Islet precursor cell (in vitro differentiated cells): ENCODE measurements at regions not wholly inside any gene's neighbourhood (a gene's known extent, or its start where the extent isn't known, plus 50 kb on each side); places are given as distances from the start of the nearest gene placed in this dataset.

Experiments used
- DNase-seq: peaks from one replicate; pipeline ENCODE4 v3.0.0-alpha.2; 2018

DNA sequence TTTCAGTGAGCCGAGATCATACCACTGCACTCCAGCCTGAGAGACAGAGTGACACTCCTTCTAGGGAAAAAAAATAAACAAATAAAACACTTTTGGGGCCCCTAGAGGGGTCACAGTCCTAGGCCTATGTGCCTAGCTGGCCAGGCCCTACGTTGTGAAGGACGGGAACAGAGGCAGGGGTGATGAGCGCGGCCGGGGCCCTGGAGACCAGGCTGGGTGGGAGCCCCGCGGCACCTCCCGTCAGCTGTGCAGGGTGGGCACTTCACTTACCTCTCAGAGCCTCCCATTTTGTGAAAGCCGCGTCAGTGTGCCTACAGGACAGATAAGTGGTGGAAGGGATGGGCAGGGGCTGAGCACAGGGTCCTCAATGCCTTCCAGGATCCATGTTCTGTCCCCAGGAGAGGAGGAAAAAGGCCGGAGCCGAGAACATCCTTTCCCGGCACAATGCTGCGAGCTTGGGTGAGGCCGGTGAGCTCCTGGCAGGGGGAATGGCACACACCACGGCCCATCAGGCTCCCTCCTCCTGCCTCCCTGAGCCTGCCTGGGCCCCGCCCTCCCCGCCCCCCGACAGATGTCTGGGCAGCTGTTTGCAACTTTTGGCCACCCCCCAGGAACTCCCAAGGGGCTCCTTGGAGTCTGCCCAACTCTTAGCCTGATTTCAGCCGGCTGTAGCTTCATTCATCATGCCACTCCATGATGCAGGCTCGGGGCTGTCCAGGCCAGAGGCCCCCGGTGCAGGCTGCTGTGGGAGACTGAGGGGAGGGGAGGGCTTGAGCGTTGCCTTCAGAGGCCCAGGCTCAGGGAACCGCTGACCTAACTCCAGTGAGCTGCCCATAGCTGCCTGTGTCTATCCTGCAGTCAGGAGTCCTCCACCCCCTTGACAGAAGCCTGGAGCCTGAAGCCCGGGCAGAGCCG is 196.5 kb downstream of the TFCP2L1 start:
- no peak for DNase-seq

DNA sequence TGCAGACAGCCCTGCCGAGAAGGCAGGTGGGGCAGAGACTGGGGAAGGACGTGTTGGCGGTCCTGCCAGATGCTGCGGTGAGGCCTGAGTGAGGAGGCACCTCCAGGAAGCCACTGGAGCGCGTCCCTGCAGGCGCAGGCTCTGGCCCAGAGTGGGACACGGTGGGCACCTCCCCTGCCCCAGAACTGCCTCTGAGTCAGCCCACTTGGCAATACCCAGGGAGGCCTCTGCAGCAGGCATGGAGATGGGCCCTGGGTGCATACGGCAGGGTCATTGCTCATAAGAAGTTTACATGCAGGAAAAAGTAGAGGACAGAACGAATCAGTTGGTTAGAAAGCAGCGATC is 195.9 kb downstream of the TFCP2L1 start:
- DNase-seq: no peak

DNA sequence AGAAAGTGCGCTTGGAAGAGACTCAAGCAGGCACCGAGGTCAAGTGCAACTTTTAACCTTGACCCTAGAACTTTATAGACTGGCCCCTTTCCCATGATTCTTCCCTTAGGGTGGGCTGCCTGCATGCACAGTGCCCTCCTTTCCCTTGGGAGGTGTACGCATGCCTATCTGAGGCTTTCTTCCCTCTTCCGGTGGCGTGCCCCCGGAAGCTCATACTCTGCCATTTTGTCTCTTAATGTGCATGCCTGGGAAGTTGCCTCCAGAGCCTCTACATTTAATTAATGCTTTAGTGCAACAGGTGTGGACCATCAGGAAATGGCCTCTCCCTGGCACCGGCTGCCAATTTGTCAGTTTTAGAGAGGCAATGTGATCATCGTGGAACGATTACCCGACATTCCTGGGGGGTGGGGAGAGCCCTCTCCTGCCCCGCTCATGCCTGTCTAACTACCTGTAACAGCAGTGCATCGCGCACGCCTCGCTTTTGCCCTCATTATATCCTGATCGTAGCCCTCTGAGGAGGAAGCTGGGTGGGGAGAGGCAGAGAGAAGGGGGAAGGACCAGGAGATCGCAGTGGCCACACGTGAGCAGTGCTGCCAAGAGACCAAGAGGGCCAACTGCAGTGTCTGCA is 194.8 kb downstream of the TFCP2L1 start:
- DNase-seq: no peak

DNA sequence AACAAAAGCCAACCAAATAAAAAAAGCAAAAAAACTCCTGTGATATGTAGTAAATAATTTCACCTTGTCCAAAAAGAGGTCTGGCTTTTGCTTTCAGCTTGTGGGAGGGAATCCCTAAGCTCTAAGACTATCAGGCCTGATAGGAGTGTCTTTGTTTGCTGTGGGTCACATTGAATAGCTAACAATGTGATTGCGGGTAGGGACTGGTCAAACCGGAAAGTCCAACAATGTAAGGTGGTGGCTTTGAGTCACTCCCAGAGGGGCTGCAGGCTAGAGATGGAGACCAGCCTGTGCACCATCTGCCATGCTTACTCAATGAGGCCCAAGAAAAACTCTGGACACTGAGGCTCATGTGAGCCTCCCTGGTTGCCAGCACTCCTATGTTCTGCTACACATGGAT is 192.9 kb downstream of the TFCP2L1 start:
- DNase-seq: no peak

DNA sequence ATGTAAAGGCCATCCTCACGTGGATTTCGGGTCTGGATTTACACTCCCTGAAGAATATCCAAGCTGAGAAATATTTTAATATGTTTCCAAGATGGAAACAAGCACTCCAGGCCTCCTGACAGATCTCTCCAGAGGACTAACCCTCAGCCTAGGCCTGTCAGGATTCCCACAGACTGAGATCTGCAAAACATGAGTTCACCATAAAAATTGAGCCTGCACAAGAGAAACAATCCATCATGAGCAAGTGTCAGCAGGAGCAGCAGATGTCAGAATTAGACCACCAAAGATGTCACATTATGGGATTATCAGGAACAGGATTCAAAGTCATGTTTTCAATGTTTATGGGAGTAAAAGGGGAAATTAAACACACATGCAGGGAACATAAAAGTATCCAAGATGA is 191.3 kb downstream of the TFCP2L1 start:
- DNase-seq: no peak

DNA sequence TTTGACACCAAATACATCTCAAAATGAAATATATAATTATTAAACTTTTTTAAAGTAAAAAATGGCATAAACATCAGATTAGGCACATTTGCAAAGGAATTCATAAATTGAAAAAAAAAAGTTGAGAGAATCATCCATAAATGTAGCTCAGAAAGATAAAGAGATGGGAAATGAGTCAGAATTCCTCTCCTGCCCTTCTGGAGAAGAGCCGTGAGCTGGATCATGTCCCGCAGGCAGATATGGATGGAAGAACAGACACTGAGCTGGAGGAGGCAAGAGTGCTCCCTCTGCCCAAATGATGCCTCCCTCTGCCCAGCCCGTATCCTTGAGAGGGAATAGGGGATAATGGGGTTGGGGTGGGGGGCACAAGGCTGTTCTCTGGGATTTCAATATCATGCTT is 190.9 kb downstream of the TFCP2L1 start:
- DNase-seq: no peak

DNA sequence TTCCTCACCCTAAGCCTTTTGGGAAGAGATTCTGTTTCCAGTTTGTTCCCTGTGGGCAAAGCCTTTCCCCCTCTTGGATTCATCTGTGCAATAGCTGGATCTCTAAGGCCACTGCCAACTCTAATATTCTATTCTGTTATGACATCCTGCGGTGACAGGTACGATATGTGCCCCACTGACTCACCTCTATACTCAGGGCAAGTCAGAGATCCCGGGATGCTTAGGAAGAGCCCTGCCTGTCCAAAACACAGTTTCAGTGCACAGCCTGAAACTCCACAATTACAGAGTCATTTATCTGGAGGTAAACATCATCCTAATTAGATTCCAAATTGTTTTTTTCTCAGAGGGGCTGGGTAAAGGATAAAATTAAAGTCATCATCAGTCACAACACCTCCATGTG is 190.2 kb downstream of the TFCP2L1 start:
- no peak for DNase-seq

DNA sequence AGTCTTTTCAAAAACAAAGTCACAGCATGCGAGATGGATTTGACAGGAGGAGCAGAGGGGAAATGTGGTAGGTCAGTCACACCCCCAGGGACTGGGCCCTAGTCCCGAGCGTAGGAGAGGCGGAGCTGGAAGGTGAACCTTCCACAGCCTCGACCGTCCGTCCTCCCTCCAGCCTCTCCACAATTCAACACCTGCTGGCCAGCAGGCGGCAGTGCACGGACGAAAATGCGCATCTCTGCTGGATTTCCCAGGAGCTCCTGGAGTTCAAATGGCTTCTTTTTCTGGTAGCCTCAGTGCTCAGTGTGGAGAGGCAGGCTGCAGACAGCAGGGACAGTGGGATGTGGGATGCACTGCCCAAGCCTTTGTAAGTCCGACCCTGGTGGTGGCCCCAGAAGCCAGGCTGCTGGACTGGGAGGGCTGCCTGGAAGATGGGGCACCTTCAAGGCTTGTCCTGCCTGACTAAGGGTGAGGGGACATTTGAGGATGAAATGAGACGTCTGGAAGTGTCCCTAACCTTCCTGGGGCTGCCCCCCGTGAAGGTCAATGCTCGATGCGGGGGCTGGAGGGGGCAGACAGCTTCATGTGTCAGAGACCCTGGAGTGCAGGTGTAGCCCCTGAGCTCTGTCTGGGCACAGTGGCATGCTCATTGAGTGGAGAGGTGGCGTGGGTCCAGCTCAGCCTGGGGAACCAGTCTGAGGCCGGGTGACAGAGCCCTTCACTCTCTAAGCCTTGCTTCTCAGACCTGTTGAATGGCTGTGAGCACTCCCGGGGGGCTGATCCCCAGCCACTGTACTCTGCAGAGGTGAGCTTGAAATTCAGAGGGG is 189.5 kb downstream of the TFCP2L1 start:
- DNase-seq: peak; percentile 90

DNA sequence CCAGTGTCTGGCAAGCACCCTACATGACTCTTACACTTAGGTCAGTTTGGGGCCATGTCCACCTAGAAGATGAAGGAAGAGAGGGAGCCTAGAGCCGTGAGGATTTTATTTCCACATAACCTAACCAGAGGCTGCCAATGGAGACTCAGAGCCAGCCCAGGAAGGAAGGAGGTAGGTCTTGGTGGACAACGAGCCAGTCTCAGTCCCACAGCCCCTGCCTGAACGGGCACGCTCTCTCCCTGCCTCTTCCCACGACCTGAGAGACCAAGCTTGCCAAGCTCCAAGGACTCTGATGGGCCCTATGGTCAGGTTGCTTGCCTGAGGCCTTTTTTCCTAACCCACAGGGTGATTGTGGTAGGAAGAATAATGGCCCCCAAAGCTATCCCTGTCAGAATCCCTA is 188.4 kb downstream of the TFCP2L1 start:
- DNase-seq: no peak

DNA sequence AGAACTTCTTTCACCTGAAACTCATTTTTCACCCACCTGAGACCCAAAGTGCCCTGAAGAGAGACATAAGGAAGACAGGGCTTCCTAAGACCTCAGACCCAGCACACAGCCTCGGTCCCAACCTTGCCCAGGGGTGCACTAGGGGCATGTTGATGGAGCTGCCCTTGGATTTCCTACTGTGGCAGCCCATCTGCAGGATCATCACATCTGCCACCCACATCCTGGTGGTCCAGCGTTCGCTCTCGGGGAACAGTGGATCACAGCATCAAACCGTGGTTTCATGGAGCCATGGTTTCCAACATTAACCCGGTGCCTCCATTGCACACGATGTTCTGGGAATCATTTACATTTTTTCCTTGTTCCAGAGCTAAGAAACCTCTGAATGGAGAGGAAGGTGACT is 186.4 kb downstream of the TFCP2L1 start:
- no peak for DNase-seq

DNA sequence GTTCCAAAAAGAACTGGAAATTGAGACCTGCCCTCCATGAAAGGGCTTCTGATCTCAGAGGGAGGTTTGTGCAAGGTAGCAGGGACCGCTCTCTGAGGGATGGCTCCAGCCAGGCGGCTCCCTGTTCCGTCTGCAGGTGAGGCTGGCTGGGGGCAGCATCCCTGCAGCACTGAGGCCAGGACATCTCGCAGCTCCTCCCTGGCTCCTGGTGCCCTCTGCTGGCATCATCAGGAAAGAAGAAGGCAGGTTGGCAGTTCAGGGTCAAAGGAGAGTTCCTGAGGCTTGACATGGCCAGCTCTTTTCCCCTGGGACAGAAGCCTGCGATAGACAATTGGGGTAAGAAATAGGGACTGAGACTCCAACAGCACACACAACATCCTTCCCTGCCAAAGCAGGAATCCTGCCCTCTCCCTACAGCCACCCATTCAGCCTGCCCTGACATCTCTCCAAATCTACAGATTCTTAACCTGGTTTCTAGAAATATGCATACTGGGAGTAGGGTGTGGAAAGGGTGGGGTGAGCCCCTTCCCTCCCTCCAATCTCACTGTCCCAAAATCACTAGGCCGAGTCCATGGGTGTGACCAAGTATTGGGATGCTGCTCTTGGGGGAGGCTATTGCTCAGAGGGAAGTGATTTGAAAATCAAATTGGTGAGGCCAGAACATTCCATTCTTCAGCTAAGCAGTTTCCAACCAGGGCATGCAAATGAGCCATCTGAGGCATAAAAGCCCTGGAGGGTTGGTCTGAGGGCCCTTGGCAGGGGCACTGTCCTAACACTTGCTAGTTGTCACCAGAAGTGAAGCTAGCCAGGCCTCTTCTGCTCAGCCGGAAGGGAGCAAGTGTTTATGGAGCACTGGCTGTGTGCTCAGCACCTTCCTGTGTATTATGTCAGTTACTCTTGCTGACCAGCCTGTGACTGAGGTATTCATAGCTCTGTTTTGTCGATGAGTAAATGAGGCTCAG is 185.4 kb downstream of the TFCP2L1 start:
- DNase-seq: no peak

DNA sequence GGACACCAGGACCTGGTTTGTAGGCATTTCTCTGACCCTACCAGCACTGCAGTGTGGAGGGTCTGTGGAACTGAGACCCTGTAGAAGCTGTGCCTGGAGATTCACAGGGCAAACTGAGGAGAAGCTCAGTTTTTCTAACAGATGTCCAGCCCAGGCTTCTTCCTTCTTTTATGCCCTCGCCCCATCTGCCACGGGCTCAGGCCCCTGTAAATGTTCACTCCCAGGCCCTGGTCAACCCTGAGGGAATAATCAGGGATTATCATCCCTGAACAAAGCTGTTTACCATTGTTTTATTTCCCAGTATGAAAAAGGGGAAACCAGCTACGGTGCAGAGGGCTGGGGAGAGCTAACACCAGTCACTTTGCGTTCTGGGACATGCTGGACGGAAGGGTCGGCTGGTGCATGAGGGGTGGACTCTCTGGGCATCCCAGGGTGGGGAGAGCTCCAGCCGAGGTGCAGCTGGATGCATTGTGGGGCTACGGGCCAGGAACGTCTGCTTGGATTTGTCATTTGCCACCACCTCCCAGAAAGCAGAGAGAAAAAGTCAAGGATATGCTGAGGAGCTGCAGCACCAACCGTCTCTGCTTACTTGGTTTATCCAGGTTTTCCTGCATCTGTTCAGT is 183.8 kb downstream of the TFCP2L1 start:
- DNase-seq: no peak

DNA sequence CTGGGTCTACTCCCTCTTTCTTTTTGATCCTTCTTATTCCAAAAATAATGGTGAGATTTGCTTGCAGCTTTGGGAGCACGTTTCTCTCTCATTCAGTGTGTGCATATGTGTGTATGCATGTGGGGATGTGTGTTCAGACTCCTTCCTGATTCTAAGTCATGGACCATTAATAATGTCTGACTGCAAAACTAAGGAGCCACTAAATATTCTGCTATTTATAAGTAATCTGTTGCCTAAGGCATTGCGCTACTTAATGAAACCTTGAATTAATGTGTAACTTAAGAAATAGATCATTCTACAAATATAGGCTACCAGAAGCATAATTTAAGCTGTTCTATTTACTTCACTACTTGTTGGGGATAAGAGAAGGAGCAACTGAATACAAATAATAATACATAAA is 182.1 kb downstream of the TFCP2L1 start:
- no peak for DNase-seq

DNA sequence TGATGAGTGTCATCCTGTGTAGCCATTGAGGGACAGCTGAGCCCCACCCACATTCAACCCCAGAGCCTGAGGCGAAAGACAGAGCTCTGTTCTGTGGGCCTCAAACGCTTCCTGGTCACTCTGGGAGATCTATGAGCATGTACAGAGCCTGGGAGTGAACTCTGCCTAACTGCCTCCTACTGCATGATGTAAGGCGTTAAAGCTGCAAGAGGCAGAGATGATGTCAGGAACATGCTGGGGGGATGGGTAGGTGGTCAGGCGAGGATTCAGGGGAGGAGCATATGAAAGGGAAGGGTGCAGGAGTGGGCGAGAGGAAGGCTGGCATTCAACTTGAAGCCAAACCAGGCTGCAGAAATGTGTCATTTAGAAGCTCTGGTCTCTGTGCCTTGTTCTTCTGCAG is 181.0 kb downstream of the TFCP2L1 start:
- no peak for DNase-seq

DNA sequence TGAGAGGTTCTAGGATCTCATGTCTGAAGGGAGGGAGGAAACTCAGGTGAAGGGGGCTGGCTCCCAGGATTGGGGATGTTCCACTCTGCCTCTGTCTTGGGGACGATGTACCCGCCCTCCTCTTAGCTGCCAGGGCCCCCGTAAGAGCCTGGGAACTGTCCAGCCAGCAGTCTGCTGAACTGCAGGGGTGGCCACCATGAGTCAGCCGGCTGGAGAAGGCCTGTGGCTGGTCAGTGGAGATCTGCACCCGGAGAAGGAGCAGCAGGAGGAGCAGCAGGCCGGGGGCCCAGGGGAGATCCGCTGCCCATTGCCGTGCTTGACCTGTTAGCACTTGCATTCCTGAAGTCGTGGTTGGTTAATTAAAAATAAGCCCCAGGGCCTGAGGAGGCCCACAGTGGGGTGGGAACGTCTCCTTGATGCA is 180.3 kb downstream of the TFCP2L1 start:
- peak; percentile 82 for DNase-seq

DNA sequence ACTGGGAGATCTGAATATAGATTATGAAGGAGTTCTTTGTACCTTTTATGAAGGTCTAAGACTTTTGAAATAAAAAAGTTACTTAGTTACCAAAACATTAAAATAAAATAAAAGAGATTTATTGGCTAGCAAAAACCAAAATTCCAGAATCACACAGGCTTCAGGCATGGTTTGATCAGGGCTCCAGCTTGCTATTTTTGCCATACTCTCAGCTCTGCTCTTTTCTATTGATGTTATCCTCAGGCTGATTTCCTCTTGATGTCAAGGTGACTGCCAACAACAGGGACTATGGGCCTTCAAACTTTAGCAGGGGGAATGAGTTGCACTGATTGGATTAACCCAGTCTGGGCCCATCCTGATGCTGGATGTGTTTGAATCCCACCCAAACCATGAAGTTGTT is 174.1 kb downstream of the TFCP2L1 start:
- no peak for DNase-seq

DNA sequence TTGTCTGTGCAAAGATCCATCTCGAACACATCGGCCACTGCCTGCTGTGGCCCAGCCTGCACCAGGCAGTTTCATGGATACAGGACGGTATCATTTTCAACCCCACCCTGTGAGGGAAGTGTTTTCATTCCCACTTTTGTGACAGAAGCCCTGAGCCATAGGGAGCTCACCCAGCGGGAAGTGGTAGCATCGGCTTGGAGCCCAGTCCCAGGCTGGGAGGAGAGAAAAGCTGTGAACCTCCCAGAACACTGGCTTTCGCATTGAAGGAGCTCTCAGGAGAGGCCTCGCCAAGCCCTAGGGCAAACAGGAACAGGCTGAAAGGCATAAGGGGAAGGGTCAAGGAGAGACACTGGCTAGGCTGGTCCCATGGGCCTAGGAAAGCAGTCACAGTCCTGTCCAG is 166.1 kb downstream of the TFCP2L1 start:
- no peak for DNase-seq

DNA sequence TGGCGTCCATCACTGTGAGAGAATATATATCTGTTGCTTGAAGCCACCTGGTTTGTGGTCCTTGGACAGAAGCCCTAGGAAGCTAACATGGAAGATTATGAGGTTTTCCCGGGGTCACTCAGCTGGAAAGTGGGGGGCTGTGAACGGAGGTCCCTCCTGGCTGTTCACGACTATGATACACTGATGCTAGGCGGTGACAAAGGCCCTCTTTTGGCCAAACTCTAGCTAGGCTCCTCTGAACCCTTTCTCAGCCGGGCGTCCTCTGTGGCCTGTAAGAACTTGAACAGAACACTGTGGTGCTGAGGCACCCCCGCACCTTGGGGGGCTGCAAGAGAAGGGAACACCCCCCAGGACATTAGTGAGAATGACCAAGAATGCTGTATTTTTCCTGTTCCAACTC is 164.6 kb downstream of the TFCP2L1 start:
- no peak for DNase-seq

DNA sequence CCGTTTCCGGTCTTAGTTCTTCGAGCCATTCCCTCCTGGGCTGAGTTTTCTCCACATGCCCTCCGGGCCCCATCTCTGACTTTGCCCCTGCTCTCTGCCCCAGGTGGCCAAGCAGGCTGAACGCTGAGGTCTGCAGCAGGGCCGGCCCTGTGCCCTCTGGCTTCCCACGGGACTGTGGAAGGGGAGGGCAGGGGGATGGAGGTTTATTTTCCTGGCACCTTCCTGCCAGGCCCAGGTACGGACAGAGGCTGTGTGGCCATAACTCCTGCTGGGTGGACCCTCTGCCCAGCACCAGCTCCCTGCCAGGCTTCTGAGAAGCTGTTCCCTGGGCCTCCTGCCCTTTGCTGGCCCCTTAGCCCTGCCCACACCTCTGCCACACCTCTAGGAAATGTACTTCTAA is 164.0 kb downstream of the TFCP2L1 start:
- no peak for DNase-seq

DNA sequence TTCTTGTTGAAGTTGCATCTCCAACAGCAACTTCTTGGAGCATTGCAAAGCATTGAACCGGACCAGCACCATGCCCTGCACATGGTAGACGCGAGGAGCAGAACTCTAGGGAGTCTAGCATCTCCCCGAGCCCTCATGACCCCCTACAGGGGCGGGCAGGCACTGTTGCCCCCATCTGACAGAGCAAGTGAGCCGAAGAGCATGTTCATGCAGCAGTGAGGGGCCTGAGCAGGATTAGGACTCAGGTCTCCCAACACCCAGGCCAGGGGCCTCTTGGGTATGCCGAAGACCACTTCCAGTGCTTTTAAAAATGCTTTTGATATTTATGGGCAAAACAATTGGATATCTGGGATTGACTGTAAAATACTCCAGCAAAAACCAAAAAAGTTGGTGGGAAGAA is 163.3 kb downstream of the TFCP2L1 start:
- no peak for DNase-seq

DNA sequence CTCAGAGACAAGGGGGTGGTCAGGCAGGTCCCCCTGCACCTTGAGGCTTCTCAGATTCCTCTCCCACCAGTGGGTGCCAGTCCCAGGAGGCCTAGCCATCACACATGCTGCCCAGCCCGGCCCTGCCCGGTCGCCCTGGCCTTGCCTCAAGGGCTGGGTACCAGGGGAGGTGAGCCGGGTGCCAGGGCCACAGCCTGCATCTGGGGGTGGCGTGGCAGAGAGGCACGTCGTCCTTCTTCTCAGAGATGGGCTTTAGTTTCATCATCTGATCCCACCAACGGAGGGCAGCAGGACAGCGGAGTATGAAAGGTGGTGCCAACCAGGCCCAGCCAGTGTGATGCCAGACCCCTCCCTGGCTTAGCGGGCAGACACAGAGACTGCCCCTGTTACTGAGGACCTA is 161.7 kb downstream of the TFCP2L1 start:
- no peak for DNase-seq

DNA sequence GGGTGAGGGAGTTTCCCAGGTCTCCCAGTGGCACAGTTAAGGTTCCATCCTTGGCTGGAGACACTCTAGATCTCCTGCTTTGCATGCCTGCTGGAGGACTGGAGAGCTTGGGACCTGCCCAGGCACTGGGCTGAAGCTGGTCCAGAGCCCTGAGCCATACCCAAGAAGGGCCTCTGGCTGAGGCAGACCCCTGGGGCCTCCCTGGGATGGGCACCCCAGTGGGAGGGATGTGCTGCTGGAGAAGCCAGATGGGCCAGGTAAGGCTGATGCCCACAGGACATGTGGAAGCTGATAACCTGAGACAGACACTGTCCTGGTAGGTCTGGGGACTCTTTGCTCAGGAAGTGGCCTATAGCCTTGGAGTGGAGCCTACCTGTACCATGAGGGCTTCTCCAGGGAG is 160.7 kb downstream of the TFCP2L1 start:
- DNase-seq: no peak
